ENCODE measurements at regions not wholly inside any gene's neighbourhood (a gene's known extent, or its start where the extent isn't known, plus 50 kb on each side); places are given as distances from the start of the nearest gene placed in this dataset.
"Not testable (repeated sequence)": the region's sequence is repeated elsewhere in the genome, so short reads cannot be mapped to it uniquely, and the experiment has no call there.

GRCh38 chr1:173268261-173268660 is 61.1 kb upstream of the TNFSF4 start:
- no peak for TF ChIP-seq CTCF (IDR thresholded peaks at IDR 0.05; ENCODE audit: low read depth, low read length)
- CTCF ChIA-PET = interaction anchor here (1.3 to 1.5 kb wide), 2 partner anchors 20 to 523 kb away, joined by 3 to 4 read pairs; no protein-coding TSS in a partner anchor
- Histone ChIP-seq H3K9me3 (ENCODE audit: control insufficient read depth, insufficient read depth, low read length) (no peaks in the 10 kb centered on the region), H3K4me3 (ENCODE audit: low read depth, low read length) (no peak overlapping the region), H3K27me3 (ENCODE audit: control insufficient read depth, insufficient read depth, low read length) (no peaks in the 10 kb centered on the region), H3K27ac (ENCODE audit: low read depth, low read length) (no peak overlapping the region)
- no peak for DNase-seq (ENCODE audit: low read depth, low spot score)
- POLR2A ChIA-PET = no interaction called here

GRCh38 chr1:173268786-173269277 is 61.7 kb upstream of the TNFSF4 start:
- no peak for DNase-seq (ENCODE audit: low read depth, low spot score)
- ChIA-PET CTCF (interaction anchor here (1.3 kb wide), 1 partner anchor 21 kb away, joined by 3 read pairs; no protein-coding TSS in a partner anchor), POLR2A (no interaction called here)
- H3K4me3 ChIP-seq (ENCODE audit: low read depth, low read length) = no peak overlapping the region
- H3K27me3 ChIP-seq (ENCODE audit: control insufficient read depth, insufficient read depth, low read length) = no peaks in the 10 kb centered on the region
- H3K9me3 ChIP-seq (ENCODE audit: control insufficient read depth, insufficient read depth, low read length) = no peaks in the 10 kb centered on the region
- no peak overlapping the region for H3K27ac ChIP-seq (ENCODE audit: low read depth, low read length)
- TF ChIP-seq CTCF (IDR thresholded peaks at IDR 0.05; ENCODE audit: low read depth, low read length) = no peak

- no peaks in the 10 kb centered on the region for H3K27me3 ChIP-seq (ENCODE audit: control insufficient read depth, insufficient read depth, low read length)
- ChIA-PET CTCF (interaction anchor here (1.3 kb wide), 1 partner anchor 21 kb away, joined by 3 read pairs; no protein-coding TSS in a partner anchor), POLR2A (no interaction called here)
- peak; percentile 56 for DNase-seq (ENCODE audit: low read depth, low spot score)
- no peak overlapping the region for H3K4me3 ChIP-seq (ENCODE audit: low read depth, low read length)
- H3K9me3 ChIP-seq (ENCODE audit: control insufficient read depth, insufficient read depth, low read length) = no peaks in the 10 kb centered on the region
- no peak overlapping the region for H3K27ac ChIP-seq (ENCODE audit: low read depth, low read length)
- no peak for TF ChIP-seq CTCF (IDR thresholded peaks at IDR 0.05; ENCODE audit: low read depth, low read length)
Observed at GRCh38 chr1:173269490-173270230, 62.5 kb upstream of the TNFSF4 start.

GRCh38 chr1:173270243-173270642 is 63.1 kb upstream of the TNFSF4 start:
- ChIA-PET CTCF (no interaction called here), POLR2A (no interaction called here)
- no peaks in the 10 kb centered on the region for H3K9me3 ChIP-seq (ENCODE audit: control insufficient read depth, insufficient read depth, low read length)
- no peaks in the 10 kb centered on the region for H3K27me3 ChIP-seq (ENCODE audit: control insufficient read depth, insufficient read depth, low read length)
- H3K4me3 ChIP-seq (ENCODE audit: low read depth, low read length) = no peak overlapping the region
- no peak for DNase-seq (ENCODE audit: low read depth, low spot score)
- no peak overlapping the region for H3K27ac ChIP-seq (ENCODE audit: low read depth, low read length)
- no peak for TF ChIP-seq CTCF (IDR thresholded peaks at IDR 0.05; ENCODE audit: low read depth, low read length)

GRCh38 chr1:173271021-173271420 is 63.9 kb upstream of the TNFSF4 start:
- H3K27ac ChIP-seq (ENCODE audit: low read depth, low read length); CTCF ChIA-PET; H3K27me3 ChIP-seq (ENCODE audit: control insufficient read depth, insufficient read depth, low read length); DNase-seq (ENCODE audit: low read depth, low spot score); H3K9me3 ChIP-seq (ENCODE audit: control insufficient read depth, insufficient read depth, low read length); POLR2A ChIA-PET; H3K4me3 ChIP-seq (ENCODE audit: low read depth, low read length): not testable (repeated sequence)
